H1 (cell line): ENCODE measurements at regions not wholly inside any gene's neighbourhood (a gene's known extent, or its start where the extent isn't known, plus 50 kb on each side); places are given as distances from the start of the nearest gene placed in this dataset.

Source experiments
- CHD1 ChIP-seq: IDR thresholded peaks from 2 replicates; pipeline ENCODE4 v1.6.1; 2012; ENCODE audit warnings: low read depth, low read length, improper control_type of control experiment
- CREB1 ChIP-seq: IDR thresholded peaks from 2 replicates; pipeline ENCODE4 v1.6.1; 2012; ENCODE audit warnings: inconsistent platforms
- EGR1 ChIP-seq: IDR thresholded peaks from 2 replicates; pipeline ENCODE4 v1.6.1; 2011; ENCODE audit warnings: low read depth, low read length, borderline replicate concordance
- KDM4A ChIP-seq: IDR thresholded peaks from one replicate; pipeline ENCODE4 v1.7.1; 2012; ENCODE audit warnings: low read depth, mild to moderate bottlenecking, moderate library complexity, low read length, inconsistent platforms; ENCODE audit not compliant: severe bottlenecking
- PHF8 ChIP-seq: fragments of 200-600 bp; sonication (generic); conservative IDR thresholded peaks from 2 replicates; pipeline ENCODE4 v1.7.1; 2012; ENCODE audit warnings: low read depth, mild to moderate bottlenecking, inconsistent platforms, low read length, moderate library complexity
- POLR2AphosphoS5 ChIP-seq: IDR thresholded peaks from 2 replicates; pipeline ENCODE4 v1.6.1; 2011; ENCODE audit warnings: low read depth, low read length
- POU5F1 ChIP-seq: IDR thresholded peaks from 2 replicates; pipeline ENCODE4 v1.6.1; 2011; ENCODE audit warnings: low read depth, mild to moderate bottlenecking, low read length, moderate library complexity
- RBBP5 ChIP-seq: IDR thresholded peaks from 2 replicates; pipeline ENCODE4 v1.7.1; 2012; ENCODE audit warnings: low read depth, mild to moderate bottlenecking, inconsistent platforms, low read length, moderate library complexity, borderline replicate concordance
- RXRA ChIP-seq: IDR thresholded peaks from 2 replicates; pipeline ENCODE4 v1.6.1; 2011; ENCODE audit warnings: low read depth, mild to moderate bottlenecking, low read length, moderate library complexity; ENCODE audit not compliant: insufficient read depth
- SP4 ChIP-seq: IDR thresholded peaks from 2 replicates; pipeline ENCODE4 v1.6.1; 2012; ENCODE audit warnings: low read length, inconsistent platforms
- SUZ12 ChIP-seq: fragments of 200-600 bp; sonication (generic); IDR thresholded peaks from 2 replicates; pipeline ENCODE4 v1.6.1; 2012; ENCODE audit warnings: mild to moderate bottlenecking, inconsistent platforms, low read length, moderate library complexity, mixed read lengths
- TF ChIP-seq, protein P1 (sequence below): IDR thresholded peaks from 2 replicates; pipeline ENCODE4 v1.6.1; 2012; ENCODE audit warnings: inconsistent platforms

DNA sequence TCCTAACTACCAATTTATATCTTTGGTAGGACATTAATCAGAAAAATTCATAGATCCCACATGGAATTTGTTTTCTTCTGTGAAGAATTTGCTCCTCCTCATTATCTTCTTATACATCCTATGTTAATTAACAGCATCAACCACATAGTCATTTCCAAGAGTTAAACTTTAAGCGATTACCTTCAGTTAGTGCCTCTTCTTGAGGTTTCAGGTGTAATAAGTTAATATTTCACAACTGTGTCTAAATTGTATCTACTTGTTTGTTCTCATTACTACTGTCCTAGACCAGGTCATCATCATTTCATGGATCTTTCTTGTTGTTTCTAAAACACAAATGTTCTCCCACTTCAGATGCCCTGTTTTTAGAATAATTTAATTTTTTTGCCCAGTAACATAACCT, 457.9 kb downstream of the FAT4 start (continued):
- TF ChIP-seq, protein P1, sequence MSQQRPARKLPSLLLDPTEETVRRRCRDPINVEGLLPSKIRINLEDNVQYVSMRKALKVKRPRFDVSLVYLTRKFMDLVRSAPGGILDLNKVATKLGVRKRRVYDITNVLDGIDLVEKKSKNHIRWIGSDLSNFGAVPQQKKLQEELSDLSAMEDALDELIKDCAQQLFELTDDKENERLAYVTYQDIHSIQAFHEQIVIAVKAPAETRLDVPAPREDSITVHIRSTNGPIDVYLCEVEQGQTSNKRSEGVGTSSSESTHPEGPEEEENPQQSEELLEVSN = no peak
- no peak for TF ChIP-seq POU5F1
- no peak for TF ChIP-seq SP4
- TF ChIP-seq SUZ12 = no peak
- no peak for TF ChIP-seq CHD1
- TF ChIP-seq KDM4A = no peak
- no peak for TF ChIP-seq POLR2AphosphoS5
- no peak for TF ChIP-seq EGR1
- no peak for TF ChIP-seq CREB1
- no peak for TF ChIP-seq RXRA
- no peak for TF ChIP-seq RBBP5
- no peak for TF ChIP-seq PHF8
